Endothelial cell of hepatic sinusoid (primary cell): ENCODE measurements at regions not wholly inside any gene's neighbourhood (a gene's known extent, or its start where the extent isn't known, plus 50 kb on each side); places are given as distances from the start of the nearest gene placed in this dataset.
"Not testable (repeated sequence)": the region's sequence is repeated elsewhere in the genome, so short reads cannot be mapped to it uniquely, and the experiment has no call there.

ENCODE experiments used
- in situ Hi-C: cut with HindIII; loops from 2 replicates; pipeline ENCODE4 v1.10.0; 2017; ENCODE audit warnings: low sequenced_read_pairs

DNA sequence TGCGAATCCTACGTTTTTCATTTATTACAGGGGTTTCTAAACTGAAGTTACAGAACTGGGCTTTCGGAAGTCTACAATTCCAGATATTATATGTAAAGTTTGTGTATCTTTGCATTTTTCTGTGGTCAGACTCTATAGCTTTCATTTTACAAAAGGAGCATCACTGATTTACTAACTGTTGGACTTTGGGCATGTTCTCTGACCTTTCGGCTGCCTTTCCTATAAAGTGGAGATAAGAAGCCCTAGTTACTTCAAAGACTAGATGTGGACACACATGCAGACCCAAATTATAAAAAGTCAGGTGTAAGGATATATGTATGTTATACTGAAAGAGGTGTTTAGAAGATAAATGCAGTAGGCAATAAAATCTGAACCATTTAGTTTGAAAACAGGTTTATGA is 126.6 kb upstream of the PRKCQ start:
- in situ Hi-C loops: no loop called here

DNA sequence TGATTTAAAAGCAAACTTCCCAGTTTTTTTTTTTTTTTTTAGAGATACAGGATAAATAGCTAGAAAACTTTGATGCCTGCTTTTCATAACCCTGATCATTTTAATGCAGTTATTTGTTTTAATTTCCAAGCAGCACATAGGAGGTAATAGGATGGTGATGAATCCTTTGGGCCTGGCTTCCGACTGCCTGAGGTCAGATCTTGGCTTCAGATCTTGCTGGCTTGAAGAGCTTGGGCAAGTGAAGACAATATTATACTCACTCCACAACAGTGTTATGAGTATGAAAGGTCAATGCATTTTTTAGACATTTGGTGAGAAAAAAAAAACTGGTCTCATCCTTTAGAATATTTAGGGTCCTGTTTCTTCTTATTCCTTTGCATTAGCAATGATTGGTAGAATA is 124.8 kb upstream of the PRKCQ start:
- in situ Hi-C loops: no loop called here

GRCh38 chr10:6702833-6703232 is 122.8 kb upstream of the PRKCQ start:
- in situ Hi-C loops: not testable (repeated sequence)

- in situ Hi-C loops: no loop called here
Measured at GRCh38 chr10:6702030-6702429, 122.0 kb upstream of the PRKCQ start.

DNA sequence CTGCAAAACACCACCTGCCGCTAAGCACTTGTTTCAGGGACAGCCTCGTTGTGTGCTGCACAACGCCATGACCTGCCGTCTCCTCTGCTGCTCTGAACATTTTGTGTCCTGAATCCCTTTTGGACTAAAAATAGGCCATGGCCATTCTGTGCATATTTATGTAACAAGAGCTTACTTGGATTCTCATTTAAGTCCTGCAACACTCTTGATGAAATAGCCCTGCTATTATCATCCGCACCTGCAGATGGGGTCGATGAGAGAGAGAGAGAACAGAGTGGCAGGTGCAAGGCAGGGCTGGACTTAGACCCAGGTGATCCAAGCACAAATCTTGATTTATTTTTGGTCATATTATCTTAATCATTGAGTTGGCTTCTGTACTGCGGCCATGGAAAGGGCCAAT is 121.2 kb upstream of the PRKCQ start:
- in situ Hi-C loops: no loop called here

DNA sequence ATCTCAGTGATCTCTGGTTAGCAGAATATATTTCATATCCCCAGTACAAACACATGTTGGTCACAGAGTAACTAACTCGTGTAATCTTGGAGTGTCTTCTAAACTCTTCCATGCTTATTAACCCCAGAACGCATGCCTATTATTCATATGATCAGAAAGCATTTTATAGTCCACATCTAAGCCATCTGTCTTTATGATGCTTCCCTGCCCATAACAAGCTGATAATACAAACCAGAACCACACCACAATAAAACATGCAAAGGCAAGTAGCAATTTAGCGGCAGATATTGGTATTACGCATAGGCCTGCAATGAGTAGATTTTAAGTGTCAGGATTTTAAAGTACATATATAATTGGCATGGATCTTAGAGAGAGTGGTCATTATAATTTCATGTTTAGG is 120.0 kb upstream of the PRKCQ start:
- in situ Hi-C loops: no loop called here

GRCh38 chr10:6699336-6699735 is 119.3 kb upstream of the PRKCQ start:
- in situ Hi-C loops: no loop called here

DNA sequence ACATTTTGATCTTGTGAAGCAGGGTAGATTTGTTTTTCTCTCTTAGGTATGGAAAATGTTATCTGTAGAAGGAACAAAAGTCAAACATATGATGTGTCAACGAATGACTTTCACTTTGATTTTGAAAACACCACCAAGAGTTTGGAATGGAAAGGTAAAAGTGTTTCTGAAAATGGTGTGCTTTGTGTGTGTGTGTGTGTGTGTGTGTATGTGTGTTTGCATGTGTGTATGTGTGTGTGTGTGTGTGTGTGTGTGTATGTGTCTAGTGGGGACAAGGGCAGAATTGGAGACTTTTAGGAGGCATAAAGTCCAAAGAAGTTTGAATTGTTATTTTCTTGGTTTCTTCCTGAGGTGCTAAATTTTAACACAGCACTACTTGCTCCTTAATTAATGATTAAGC is 115.4 kb upstream of the PRKCQ start:
- in situ Hi-C loops: no loop called here

DNA sequence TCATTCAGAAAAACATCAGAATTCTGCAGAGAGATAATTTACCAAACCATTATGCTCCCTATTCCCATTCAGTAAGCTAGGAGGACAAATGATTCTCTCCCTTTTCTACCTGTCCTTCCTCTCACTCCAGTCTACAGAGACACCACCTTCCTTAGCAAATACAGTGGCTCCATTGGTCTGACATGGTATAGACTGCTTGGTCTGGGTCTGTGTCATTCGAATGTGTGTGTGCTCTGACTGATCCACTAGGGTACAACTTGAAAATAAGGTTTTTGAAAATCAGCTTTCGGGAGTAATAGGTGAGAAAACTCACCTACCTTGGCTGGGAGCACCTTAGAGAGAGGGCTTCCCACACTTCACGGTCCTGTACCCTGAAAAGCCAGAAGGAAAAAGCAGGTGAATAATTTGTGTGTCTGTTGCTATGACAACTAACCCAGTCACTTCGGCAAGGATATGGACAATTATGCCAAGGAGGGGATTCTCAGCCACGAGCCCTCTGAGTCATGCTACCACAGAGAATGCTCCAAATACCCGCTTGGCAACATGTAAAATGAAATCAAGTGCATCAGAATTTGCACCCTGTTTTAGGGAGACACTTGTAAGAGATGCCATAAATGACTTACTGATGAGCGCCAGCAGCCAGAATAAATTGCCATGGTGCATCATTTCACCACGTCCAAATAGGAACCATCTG is 114.5 kb upstream of the PRKCQ start:
- in situ Hi-C loops: no loop called here

- in situ Hi-C loops: no loop called here
Measured at GRCh38 chr10:6692856-6693255, 112.8 kb upstream of the PRKCQ start.

DNA sequence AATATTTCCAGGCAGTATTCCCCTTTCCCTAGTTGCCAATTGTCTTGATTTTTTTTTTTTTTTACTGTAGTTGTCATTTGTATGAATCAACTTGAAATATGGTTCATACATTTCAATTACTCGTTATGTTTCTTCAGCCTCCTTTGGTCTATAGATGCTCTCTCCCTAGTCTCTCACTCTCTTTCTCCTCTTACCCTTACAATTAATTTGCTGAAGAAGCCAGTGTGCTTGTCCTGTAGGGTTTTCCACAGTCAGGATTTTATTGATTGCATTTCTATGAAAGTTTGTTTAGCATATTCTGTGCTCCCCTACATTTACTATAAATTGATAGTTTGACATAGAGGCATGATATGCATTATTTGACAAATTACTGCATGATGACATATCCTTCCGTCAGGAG is 112.0 kb upstream of the PRKCQ start:
- in situ Hi-C loops: no loop called here

- in situ Hi-C loops: no loop called here
Measured at GRCh38 chr10:6689036-6689435, 109.0 kb upstream of the PRKCQ start.

DNA sequence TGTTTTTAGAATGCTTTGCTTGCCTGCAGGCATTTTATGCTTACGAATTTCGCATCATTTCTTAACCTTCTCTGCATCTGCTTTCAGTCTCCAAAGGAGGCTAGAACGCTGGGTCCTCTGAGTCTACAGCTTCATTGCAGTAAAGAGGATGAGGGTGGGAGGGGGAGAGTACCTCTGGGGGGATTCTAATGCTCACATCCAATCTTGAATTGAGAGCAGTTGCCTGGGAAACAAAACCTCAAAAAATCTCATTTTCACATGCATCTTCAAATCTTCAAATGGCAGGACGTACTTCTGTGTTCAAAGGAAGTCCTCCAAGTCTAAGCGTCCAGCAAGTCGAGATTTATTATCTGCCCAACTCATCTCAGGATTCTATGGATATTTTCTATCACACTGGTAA is 100.7 kb upstream of the PRKCQ start:
- in situ Hi-C loops: loop anchor here (5.0 kb wide), 1 partner anchor 42 kb away; no protein-coding TSS in a partner anchor

DNA sequence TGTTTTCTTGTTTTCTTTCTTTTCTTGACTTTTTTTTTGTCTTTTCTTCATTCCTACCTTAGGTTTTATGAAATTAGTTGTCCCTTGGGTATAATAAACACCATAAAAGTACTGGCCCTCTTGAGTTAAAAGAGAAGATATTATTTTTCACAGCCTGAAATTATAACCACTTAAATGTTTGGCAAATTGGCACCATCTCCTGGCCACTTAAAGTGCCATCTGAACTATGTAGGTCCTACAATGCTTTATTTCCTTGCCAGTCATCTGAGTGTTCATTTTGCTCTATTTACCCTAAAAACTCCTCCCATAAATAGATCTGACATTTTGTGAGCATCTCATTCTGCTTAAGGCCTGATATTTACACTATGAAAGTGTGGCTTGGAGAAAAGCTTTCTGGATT is 98.9 kb upstream of the PRKCQ start:
- in situ Hi-C loops: no loop called here

DNA sequence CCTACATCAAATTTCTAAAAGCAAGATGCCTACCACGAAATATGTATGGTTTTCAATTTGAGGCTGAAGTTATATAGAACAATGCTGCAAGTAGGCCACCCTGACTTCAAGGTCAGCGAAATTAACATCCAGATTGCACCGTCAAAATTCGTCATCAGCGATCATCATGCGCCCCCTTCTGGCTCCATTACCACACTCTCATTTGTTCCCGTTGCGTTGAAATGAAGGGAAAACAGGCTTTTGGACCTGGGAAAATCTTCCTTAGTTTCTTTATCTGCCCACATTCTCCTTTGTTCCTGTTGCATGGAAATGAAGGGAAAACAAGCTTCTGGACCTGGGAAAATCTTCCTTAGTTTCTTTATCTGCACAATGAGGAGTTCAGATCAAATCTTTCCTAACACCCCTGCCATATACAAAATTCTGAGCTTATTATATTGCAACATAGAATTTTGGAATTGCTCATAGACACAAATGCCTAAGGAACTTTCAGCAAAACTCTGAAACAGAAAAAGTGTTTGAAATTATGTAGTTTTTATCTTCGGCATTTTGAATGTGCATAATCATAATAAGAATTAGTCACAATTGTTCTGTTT is 98.2 kb upstream of the PRKCQ start:
- in situ Hi-C loops: no loop called here

DNA sequence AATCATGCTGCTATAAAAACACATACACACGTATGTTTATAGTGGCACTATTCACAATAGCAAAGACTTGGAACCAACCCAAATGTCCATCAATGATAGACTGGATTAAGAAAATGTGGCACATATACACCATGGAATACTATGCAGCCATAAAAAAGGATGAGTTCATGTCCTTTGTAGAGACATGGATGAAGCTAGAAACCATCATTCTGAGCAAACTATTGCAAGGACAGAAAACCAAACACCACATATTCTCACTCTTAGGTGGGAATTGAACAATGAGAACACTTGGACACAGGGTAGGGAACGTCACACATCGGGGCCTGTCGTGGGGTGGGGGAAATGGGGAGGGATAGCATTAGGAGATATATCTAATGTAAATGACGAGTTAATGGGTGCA is 97.1 kb upstream of the PRKCQ start:
- in situ Hi-C loops: not testable (repeated sequence)

DNA sequence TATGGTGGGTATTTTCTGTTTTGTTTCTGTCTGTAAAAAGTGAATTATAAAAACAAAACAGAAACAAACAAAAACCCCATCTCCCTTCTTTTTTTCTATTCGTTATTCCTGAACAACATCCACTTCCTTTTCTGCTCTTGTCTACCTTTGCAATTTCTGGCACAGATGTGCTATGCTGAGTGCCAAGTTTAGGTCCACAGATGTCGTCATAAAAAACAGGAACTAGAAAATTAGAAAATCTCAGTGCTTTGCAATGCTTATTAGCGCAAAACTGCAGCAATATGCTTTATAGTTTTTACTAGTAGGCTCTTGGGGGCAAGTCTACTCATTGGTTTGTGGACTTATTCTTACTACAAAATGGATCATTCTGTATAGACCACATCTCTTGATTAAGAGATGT is 94.2 kb upstream of the PRKCQ start:
- in situ Hi-C loops: no loop called here

DNA sequence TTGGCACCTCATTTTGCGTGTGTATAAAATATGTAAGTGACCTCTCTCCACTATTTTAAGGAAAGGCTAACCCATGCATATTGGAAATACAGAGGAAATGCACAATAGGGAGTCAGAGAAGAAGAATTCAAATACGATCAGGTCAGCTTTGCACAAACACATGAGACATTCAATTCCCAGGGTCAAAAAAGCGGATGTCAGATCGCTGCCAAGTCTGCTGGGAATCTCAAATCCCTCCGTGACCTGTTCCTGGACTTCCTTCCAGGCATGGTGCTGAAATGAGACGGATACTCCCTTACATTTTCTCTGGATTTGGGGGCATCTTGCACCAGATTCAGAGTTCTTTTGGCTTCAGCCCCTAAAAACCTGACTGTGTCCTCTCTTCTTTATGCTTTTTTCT is 91.9 kb upstream of the PRKCQ start:
- in situ Hi-C loops: no loop called here

DNA sequence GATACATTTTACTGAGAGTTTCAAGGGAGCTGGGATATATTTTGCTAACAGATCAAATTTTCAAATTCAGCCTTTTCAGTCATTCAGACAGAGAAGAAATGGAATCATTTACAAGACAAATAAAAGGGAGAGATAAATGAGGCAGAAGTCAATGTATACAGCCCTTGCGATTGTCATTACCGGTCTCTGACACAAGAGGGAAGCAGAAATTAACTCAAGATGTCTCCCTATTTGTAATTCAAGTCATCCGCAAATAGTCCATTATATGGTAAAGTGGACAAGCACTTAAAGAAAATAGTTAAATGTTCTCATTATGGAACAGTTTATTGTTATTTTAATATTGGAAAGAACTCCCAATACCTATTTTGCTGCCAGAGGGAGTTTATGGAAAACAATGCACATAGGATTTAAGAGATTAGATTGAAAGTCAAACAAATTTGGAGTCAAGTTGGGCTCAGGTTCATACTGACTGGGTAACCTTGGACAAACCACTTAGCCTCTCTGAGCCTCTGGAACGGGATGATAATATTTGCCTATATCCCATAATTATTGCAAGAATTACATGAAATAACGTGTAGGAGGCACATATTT is 89.3 kb upstream of the PRKCQ start:
- in situ Hi-C loops: no loop called here

GRCh38 chr10:6667679-6668270 is 87.7 kb upstream of the PRKCQ start:
- in situ Hi-C loops: no loop called here

DNA sequence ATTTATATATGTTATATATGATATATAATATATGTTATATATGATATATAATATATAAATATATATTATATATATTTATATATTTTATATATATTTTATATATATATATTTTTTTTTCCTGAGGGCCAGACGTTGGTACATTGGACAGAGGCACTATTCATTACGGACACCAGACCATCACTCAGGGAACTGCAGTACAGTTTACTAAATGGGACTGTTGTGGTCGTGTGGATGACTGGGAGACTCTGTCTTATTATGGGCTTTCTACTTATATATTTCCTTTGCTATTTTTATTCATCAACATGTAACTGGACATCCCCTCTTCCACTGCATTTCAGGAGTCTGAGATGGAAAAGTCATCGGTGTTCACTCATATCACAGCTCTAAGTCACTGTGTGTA is 87.1 kb upstream of the PRKCQ start:
- in situ Hi-C loops: no loop called here

DNA sequence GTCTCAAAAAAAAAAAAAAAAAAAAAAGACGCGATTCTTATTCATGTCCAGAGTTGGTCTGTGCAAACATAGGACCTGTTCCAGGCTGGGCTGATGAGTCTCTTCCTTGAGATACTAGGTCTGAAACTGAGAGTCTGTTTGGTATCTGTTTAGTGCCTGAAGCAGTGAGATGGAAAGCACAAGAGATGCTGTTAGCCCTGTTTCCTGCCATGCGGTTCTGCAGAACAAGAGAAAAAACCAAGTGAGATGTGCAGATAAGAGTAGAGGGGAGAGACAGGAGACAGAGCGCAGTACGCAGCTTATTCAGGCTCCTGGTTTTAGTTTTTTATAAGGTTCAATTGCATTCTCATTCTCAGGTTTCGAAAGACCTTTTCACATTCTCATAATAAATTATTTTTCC is 85.8 kb upstream of the PRKCQ start:
- in situ Hi-C loops: no loop called here
